Muscle layer of duodenum (tissue), 2 donors: ENCODE measurements at regions not wholly inside any gene's neighbourhood (a gene's known extent, or its start where the extent isn't known, plus 50 kb on each side); places are given as distances from the start of the nearest gene placed in this dataset.

Experiments
- H3K27ac ChIP-seq: one replicate; pipeline ENCODE4 v1.7.0; 2013; ENCODE audit warnings: mild to moderate bottlenecking, low read length
- H3K27me3 ChIP-seq: one replicate; pipeline ENCODE4 v1.7.0; 2013; ENCODE audit warnings: low read depth, mild to moderate bottlenecking, control low read depth, low read length
- H3K36me3 ChIP-seq, 2 donors: one replicate each; pipeline ENCODE4 v1.7.0; 2013; ENCODE audit warnings: low read length in 2 of 2, control low read depth in 1 of 2, mild to moderate bottlenecking in 1 of 2; ENCODE audit not compliant: insufficient read depth in 2 of 2, control insufficient read depth in 1 of 2
- H3K4me1 ChIP-seq, 2 donors: one replicate each; pipeline ENCODE4 v1.7.0; 2013; ENCODE audit warnings: low read length in 2 of 2, mild to moderate bottlenecking in 2 of 2, control low read depth in 1 of 2, moderate library complexity in 1 of 2; ENCODE audit not compliant: insufficient read depth in 2 of 2, control insufficient read depth in 1 of 2
- H3K4me3 ChIP-seq, 2 donors: one replicate each; pipeline ENCODE4 v1.7.0; 2013; ENCODE audit warnings: low read length in 2 of 2, low read depth in 1 of 2, mild to moderate bottlenecking in 1 of 2
- H3K9me3 ChIP-seq, 2 donors: one replicate each; pipeline ENCODE4 v1.7.0; 2013; ENCODE audit warnings: low read length in 2 of 2, control low read depth in 1 of 2, mild to moderate bottlenecking in 1 of 2; ENCODE audit not compliant: control insufficient read depth in 1 of 2
- donor health status: healthy.

- no peak overlapping the region for H3K27ac ChIP-seq
- H3K4me1 ChIP-seq, result peaks cover 0 to 17% of the 10 kb centered on the region in 2 donors
- H3K36me3 ChIP-seq, result no peaks in the 10 kb centered on the region
- H3K27me3 ChIP-seq, result no peaks in the 10 kb centered on the region
- H3K4me3 ChIP-seq, result no peak overlapping the region
- H3K9me3 ChIP-seq, result no peaks in the 10 kb centered on the region
Measured at GRCh38 chrX:69024931-69025330, 140.3 kb downstream of the PJA1 start.

GRCh38 chrX:69024161-69024736 lies 141.0 kb downstream of the PJA1 start:
- H3K27ac ChIP-seq, result no peak overlapping the region
- H3K4me3 ChIP-seq, result no peak overlapping the region
- H3K9me3 ChIP-seq, result no peaks in the 10 kb centered on the region
- peaks cover 0 to 17% of the 10 kb centered on the region in 2 donors for H3K4me1 ChIP-seq
- no peaks in the 10 kb centered on the region for H3K36me3 ChIP-seq
- H3K27me3 ChIP-seq, result no peaks in the 10 kb centered on the region

- Histone ChIP-seq H3K27me3 (no peaks in the 10 kb centered on the region), H3K27ac (no peak overlapping the region), H3K4me3 (no peak overlapping the region), H3K9me3 (no peaks in the 10 kb centered on the region), H3K4me1 (peaks cover 0 to 11% of the 10 kb centered on the region in 2 donors), H3K36me3 (no peaks in the 10 kb centered on the region)
Measured at GRCh38 chrX:69022430-69022829, 142.8 kb downstream of the PJA1 start.

GRCh38 chrX:69021141-69021960 lies 143.9 kb downstream of the PJA1 start:
- H3K9me3 ChIP-seq, result no peaks in the 10 kb centered on the region
- no peaks in the 10 kb centered on the region for H3K27me3 ChIP-seq
- H3K4me3 ChIP-seq, result no peak overlapping the region
- no peak overlapping the region for H3K27ac ChIP-seq
- no peaks in the 10 kb centered on the region for H3K36me3 ChIP-seq
- peaks cover 0 to 9% of the 10 kb centered on the region in 2 donors for H3K4me1 ChIP-seq

GRCh38 chrX:69020316-69020715 lies 144.9 kb downstream of the PJA1 start:
- Histone ChIP-seq H3K4me1 (peaks cover 0 to 9% of the 10 kb centered on the region in 2 donors), H3K9me3 (no peaks in the 10 kb centered on the region), H3K36me3 (no peaks in the 10 kb centered on the region), H3K27ac (no peak overlapping the region), H3K4me3 (no peak overlapping the region), H3K27me3 (no peaks in the 10 kb centered on the region)

GRCh38 chrX:69019073-69019890 lies 146.0 kb downstream of the PJA1 start:
- H3K36me3 ChIP-seq, result no peaks in the 10 kb centered on the region
- peaks cover 0 to 2% of the 10 kb centered on the region in 2 donors for H3K4me1 ChIP-seq
- H3K27me3 ChIP-seq, result no peaks in the 10 kb centered on the region
- no peak overlapping the region for H3K4me3 ChIP-seq
- H3K9me3 ChIP-seq, result no peaks in the 10 kb centered on the region
- H3K27ac ChIP-seq, result no peak overlapping the region

GRCh38 chrX:69018416-69019072 lies 146.7 kb downstream of the PJA1 start:
- Histone ChIP-seq H3K4me1 (peaks cover 0 to 2% of the 10 kb centered on the region in 2 donors), H3K27ac (no peak overlapping the region), H3K27me3 (no peaks in the 10 kb centered on the region)

GRCh38 chrX:69016293-69016941 lies 148.8 kb downstream of the PJA1 start:
- no peak overlapping the region for H3K27ac ChIP-seq
- H3K4me3 ChIP-seq, result no peak overlapping the region

More at GRCh38 chrX:69018416-69019072, 146.7 kb downstream of the PJA1 start:
- Histone ChIP-seq H3K4me3 (no peak overlapping the region), H3K9me3 (no peaks in the 10 kb centered on the region), H3K36me3 (no peaks in the 10 kb centered on the region)

GRCh38 chrX:69015564-69016292 lies 149.5 kb downstream of the PJA1 start:
- no peak overlapping the region for H3K27ac ChIP-seq
- no peaks in the 10 kb centered on the region for H3K9me3 ChIP-seq
- H3K4me3 ChIP-seq, result no peak overlapping the region
- H3K4me1 ChIP-seq, result peaks cover 0 to 2% of the 10 kb centered on the region in 2 donors
- H3K27me3 ChIP-seq, result no peaks in the 10 kb centered on the region
- no peaks in the 10 kb centered on the region for H3K36me3 ChIP-seq

More at GRCh38 chrX:69016293-69016941, 148.8 kb downstream of the PJA1 start:
- H3K9me3 ChIP-seq, result no peaks in the 10 kb centered on the region
- no peaks in the 10 kb centered on the region for H3K36me3 ChIP-seq
- H3K27me3 ChIP-seq, result no peaks in the 10 kb centered on the region
- H3K4me1 ChIP-seq, result peaks cover 0 to 2% of the 10 kb centered on the region in 2 donors

- Histone ChIP-seq H3K27ac (no peak overlapping the region), H3K36me3 (no peaks in the 10 kb centered on the region), H3K9me3 (no peaks in the 10 kb centered on the region), H3K27me3 (no peaks in the 10 kb centered on the region), H3K4me3 (no peak overlapping the region), H3K4me1 (peaks cover 0 to 2% of the 10 kb centered on the region in 2 donors)
Measured at GRCh38 chrX:69015156-69015555, 150.1 kb downstream of the PJA1 start.
